Omental fat pad (tissue), 3 donors: ENCODE measurements at regions not wholly inside any gene's neighbourhood (a gene's known extent, or its start where the extent isn't known, plus 50 kb on each side); places are given as distances from the start of the nearest gene placed in this dataset.

Experiments
- ATAC-seq: fragments of 150-250 bp; one replicate; pipeline ENCODE4 v1.9.1; 2016; ENCODE audit warnings: mild to moderate bottlenecking, moderate library complexity; ENCODE audit not compliant: low FRiP score
- DNase-seq: peaks from one replicate; pipeline ENCODE4 v3.0.0-alpha.2; 2019; ENCODE audit warnings: low spot score
- TF ChIP-seq, protein P1 (sequence below), 3 donors: fragments of 450-650 bp; IDR thresholded peaks; one replicate each; pipeline ENCODE4 v1.5.1; 2016 to 2017; ENCODE audit warnings: antibody characterized with exemption in 3 of 3, mild to moderate bottlenecking in 3 of 3, moderate library complexity in 2 of 3

DNA sequence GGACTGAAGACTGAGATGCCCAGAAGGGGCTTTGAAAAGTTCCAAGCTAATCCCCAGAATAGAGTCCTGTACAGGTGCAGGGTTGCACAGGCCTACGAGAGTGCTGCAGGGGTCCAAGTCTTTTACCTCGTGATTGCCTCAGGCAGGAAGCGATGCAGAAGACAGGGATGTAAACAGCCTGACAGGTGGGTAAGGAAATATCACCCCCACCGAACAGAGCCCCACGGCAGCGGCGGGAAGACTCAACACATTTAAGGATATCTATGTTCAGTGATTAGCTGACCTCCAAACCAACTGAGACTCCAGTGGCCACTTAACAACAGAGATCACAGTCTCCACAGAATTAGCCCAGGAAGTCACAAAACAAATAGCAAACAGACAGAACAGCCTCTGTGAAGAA is 73.9 kb upstream of the VIPR2 start:
- ATAC-seq = no peak
- DNase-seq = no peak
- TF ChIP-seq, protein P1, sequence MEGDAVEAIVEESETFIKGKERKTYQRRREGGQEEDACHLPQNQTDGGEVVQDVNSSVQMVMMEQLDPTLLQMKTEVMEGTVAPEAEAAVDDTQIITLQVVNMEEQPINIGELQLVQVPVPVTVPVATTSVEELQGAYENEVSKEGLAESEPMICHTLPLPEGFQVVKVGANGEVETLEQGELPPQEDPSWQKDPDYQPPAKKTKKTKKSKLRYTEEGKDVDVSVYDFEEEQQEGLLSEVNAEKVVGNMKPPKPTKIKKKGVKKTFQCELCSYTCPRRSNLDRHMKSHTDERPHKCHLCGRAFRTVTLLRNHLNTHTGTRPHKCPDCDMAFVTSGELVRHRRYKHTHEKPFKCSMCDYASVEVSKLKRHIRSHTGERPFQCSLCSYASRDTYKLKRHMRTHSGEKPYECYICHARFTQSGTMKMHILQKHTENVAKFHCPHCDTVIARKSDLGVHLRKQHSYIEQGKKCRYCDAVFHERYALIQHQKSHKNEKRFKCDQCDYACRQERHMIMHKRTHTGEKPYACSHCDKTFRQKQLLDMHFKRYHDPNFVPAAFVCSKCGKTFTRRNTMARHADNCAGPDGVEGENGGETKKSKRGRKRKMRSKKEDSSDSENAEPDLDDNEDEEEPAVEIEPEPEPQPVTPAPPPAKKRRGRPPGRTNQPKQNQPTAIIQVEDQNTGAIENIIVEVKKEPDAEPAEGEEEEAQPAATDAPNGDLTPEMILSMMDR (IDR thresholded peaks at IDR 0.05) = no peak

DNA sequence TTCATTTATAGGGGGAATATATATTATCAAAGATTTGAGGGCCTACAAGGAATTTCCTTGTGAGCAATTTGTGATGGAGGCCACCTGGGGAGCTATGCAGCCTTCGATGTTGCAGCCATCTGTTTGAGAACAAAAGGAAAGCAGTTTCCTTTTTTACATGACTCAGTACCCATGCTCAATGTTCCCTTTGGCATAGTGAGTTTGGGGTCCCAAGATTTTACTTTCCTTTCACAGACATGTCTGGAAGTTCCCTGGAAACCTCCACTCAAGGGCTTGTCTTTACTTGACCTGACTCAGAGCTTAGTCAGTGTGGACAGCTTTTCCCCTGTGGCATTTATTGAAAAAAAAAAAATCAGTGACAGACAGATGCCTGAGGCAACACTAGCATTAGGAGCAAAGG is 73.5 kb upstream of the VIPR2 start:
- no peak for ATAC-seq
- TF ChIP-seq, protein P1 (IDR thresholded peaks at IDR 0.05) = no peak
- no peak for DNase-seq

DNA sequence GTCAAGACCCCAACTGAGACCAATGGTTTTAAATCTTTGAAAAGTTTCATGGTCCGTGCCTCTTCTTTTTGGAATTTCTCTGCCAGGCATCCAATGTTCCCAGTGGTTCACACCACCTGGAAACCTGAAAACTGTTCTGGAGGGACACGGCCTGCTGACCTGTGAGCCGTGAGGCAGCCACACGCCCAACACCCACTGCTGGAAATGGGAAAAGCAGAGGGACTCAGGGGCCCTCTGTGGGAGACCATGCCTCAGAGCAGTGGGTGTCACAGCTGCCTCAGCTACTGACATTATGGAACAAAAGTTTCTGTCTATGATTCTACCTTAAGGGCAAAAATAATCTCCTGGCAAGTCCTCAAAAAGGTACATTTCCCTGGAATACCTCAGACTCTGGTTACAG is 70.4 kb upstream of the VIPR2 start:
- TF ChIP-seq, protein P1 (IDR thresholded peaks at IDR 0.05) = no peak
- ATAC-seq = no peak
- DNase-seq = no peak

DNA sequence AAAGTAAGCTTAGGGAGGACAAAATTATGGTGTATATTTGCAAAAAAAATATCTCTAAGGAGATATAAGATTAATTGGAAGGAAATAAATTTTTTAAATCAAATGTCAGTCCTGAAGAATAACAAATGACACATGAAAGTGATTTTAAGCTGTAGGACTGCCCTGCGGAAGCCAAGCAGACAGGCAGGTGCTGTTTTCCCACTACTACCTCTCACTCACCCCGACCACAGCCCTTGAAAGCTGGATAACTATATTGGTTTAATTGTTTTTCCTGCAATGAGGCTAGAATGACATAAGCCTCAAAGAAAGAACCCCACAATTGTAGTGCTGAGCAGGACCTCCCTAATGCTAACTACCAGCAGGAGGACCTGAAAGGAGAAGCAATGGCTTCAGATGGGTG is 68.6 kb upstream of the VIPR2 start:
- TF ChIP-seq, protein P1 (IDR thresholded peaks at IDR 0.05) = no peak
- ATAC-seq = no peak
- no peak for DNase-seq

DNA sequence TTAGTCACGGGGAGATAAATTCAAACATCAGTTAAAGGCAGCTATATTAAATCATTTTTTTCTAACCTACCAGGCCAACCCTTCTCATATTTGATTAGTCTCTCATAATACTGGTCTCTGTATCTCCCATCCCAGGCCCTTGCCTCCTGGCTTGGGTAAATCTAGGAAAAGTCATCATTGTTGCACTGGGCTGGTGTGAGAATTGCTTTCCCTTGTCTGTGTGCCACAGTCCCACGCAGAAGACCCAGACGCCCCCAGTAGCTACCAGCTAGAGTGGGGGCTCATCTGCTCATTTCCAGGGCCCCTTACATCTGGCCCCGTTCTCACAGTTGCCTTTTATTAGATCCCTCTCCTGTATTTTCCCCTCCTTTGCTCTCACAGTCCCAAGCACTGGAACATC is 67.6 kb upstream of the VIPR2 start:
- TF ChIP-seq, protein P1 (IDR thresholded peaks at IDR 0.05) = no peak
- no peak for ATAC-seq
- no peak for DNase-seq

DNA sequence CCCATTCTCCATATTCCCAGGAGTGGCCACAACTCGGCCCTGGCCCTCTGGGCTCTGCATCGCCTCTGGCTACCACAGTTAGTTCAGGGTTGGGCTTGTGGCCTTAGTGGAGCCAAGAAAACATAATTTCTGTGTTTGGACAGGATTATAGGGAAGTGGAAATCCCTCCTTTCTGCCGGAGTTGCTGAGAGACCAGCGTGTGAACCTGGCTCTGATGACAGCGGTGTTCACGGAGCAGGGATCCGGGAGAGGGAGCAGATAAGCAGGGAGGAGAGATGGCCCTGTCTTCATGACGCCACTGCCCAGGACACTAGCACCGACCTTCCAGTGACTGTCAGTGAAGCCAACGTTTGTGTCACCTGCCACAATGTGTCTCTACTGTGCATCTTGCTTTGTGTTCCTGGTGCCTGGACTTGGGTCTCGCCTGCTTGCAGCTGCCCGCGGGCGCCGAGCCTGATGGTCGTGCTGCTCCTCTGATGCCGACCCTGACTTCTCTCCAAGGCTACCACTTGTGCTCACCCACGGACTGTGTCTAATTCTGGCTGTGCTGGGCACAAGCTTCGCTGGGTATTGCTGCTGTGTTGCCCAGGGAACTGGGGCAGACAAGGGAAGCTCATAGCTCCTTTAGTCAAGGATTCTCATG is 67.0 kb upstream of the VIPR2 start:
- DNase-seq (no peak), ATAC-seq (peak; percentile 72)
- TF ChIP-seq, protein P1 (IDR thresholded peaks at IDR 0.05) = no peak

DNA sequence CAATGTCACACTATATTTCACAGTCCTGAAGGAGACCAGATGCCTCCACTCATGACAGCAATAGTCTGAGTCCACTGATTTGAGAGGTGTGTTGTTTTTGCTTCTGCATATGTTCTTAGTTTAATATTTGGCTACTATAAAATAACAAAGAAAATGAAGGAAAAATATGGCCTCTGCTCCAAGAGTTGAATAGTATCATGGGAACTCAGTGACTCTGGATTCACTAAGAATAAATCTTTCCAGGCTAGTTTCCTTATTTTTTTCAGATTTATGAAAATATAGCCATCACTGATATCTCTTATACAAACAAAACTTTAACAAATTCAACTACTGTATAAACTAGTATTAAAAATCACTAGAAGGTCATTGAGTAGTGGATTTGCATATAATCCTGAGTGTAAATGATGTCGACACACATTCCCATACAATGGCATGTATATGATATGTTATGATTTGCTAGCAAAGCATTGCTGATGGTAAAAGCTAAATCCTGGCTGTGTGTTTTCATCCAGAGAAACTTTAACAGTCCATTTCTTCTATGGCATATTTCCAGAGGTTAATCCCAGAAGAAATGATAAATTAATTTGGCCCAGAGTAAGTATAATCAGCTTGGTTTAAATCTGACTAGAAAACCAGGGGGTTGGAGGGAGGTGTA is 66.0 kb upstream of the VIPR2 start:
- ATAC-seq (no peak), DNase-seq (no peak)

More for the DNA sequence above, 66.0 kb upstream of the VIPR2 start:
- TF ChIP-seq, protein P1 (IDR thresholded peaks at IDR 0.05) = no peak
